DMS114 treated with DMSO at 0.1 percent for 48 hours (cell line): ENCODE measurements at regions not wholly inside any gene's neighbourhood (a gene's known extent, or its start where the extent isn't known, plus 50 kb on each side); places are given as distances from the start of the nearest gene placed in this dataset.
"Not testable (repeated sequence)": the region's sequence is repeated elsewhere in the genome, so short reads cannot be mapped to it uniquely, and the experiment has no call there.

Experiments
- DNase-seq: peaks from one replicate; lab custom pipeline; 2025; ENCODE audit not compliant: unreplicated experiment; lab: John Stamatoyannopoulos, UW

- DNase-seq, result no peak
Measured at GRCh38 chr3:148532774-148533173, 164.9 kb upstream of the AGTR1 start.

- no peak for DNase-seq
Measured at GRCh38 chr3:148534089-148534988, 163.4 kb upstream of the AGTR1 start.

GRCh38 chr3:148535001-148535400 lies 162.7 kb upstream of the AGTR1 start:
- no peak for DNase-seq

GRCh38 chr3:148540266-148540665 lies 157.4 kb upstream of the AGTR1 start:
- DNase-seq, result no peak

- no peak for DNase-seq
Measured at GRCh38 chr3:148540851-148541250, 156.9 kb upstream of the AGTR1 start.

GRCh38 chr3:148546959-148547358 lies 150.7 kb upstream of the AGTR1 start:
- DNase-seq, result no peak

- no peak for DNase-seq
Measured at GRCh38 chr3:148551767-148552260, 145.9 kb upstream of the AGTR1 start.

GRCh38 chr3:148554367-148554766 lies 143.3 kb upstream of the AGTR1 start:
- DNase-seq, result no peak

GRCh38 chr3:148556664-148557063 lies 141.0 kb upstream of the AGTR1 start:
- DNase-seq, result no peak

- DNase-seq, result not testable (repeated sequence)
Measured at GRCh38 chr3:148577579-148577978, 120.1 kb upstream of the AGTR1 start.

- DNase-seq, result no peak
Measured at GRCh38 chr3:148582126-148582525, 115.6 kb upstream of the AGTR1 start.

GRCh38 chr3:148583793-148584192 lies 113.9 kb upstream of the AGTR1 start:
- DNase-seq, result no peak

- DNase-seq, result no peak
Measured at GRCh38 chr3:148584438-148584837, 113.3 kb upstream of the AGTR1 start.

- DNase-seq, result no peak
Measured at GRCh38 chr3:148585671-148586379, 111.9 kb upstream of the AGTR1 start.

- no peak for DNase-seq
Measured at GRCh38 chr3:148588291-148588690, 109.4 kb upstream of the AGTR1 start.

GRCh38 chr3:148591525-148591924 lies 106.2 kb upstream of the AGTR1 start:
- no peak for DNase-seq

GRCh38 chr3:148598619-148599018 lies 99.1 kb upstream of the AGTR1 start:
- no peak for DNase-seq

GRCh38 chr3:148599481-148599880 lies 98.2 kb upstream of the AGTR1 start:
- DNase-seq, result no peak

- DNase-seq, result no peak
Measured at GRCh38 chr3:148600440-148600839, 97.3 kb upstream of the AGTR1 start.

- no peak for DNase-seq
Measured at GRCh38 chr3:148600902-148601765, 96.6 kb upstream of the AGTR1 start.
